Body of pancreas (tissue), 4 donors: ENCODE measurements at regions not wholly inside any gene's neighbourhood (a gene's known extent, or its start where the extent isn't known, plus 50 kb on each side); places are given as distances from the start of the nearest gene placed in this dataset.

Experiments used
- ATAC-seq: fragments of 150-250 bp; one replicate; pipeline ENCODE4 v1.9.1; 2016
- DNase-seq, 4 donors: peaks; one replicate each; pipeline ENCODE4 v3.0.0-alpha.2; 2019
- H3K27ac ChIP-seq, 4 donors: fragments of 200-600 bp; sonication (generic); 1 replicate in 3 of 4; 2 replicates in 1 of 4; pipeline versions ENCODE4 v1.5.1 to v1.6.1; 2016 to 2019; ENCODE audit warnings: mild to moderate bottlenecking in 1 of 4, mixed read lengths in 1 of 4, moderate library complexity in 1 of 4
- H3K27me3 ChIP-seq, 2 donors: fragments of 200-600 bp; sonication (generic); one replicate each; pipeline ENCODE4 v1.6.0; 2016; ENCODE audit warnings: mild to moderate bottlenecking in 1 of 2
- H3K36me3 ChIP-seq, 2 donors: fragments of 200-600 bp; sonication (generic); replicated peaks in 1 of 2; 2 replicates each; pipeline ENCODE4 v1.5.1; 2016; ENCODE audit warnings: low read depth in 2 of 2; ENCODE audit not compliant: insufficient read depth in 1 of 2
- H3K4me1 ChIP-seq: fragments of 200-600 bp; sonication (generic); one replicate; pipeline ENCODE4 v1.6.0; 2016
- H3K4me3 ChIP-seq, 2 donors: fragments of 200-600 bp; sonication (generic); 1 replicate in 1 of 2; 2 replicates in 1 of 2; pipeline ENCODE4 v1.5.1; 2016 to 2019
- H3K9me3 ChIP-seq, 3 donors: fragments of 200-600 bp; sonication (generic); 1 replicate in 2 of 3; 2 replicates in 1 of 3; pipeline ENCODE4 v1.5.1; 2016
- POLR2A ChIP-seq, 3 donors: fragments of 450-650 bp; IDR thresholded peaks; one replicate each; pipeline ENCODE4 v1.6.1; 2016; ENCODE audit warnings: antibody characterized with exemption in 3 of 3, mild to moderate bottlenecking in 2 of 3
- WGBS, 2 donors: methylation state at CpG; one replicate each; pipeline ENCODE4 v1.1.5; 2017; 5-methylcytosine and 5-hydroxymethylcytosine counted together
- intact Hi-C: fragments of 100-400 bp; cut with DNase I; formaldehyde crosslinking; loops from one replicate; pipeline ENCODE4 v1.15.1; 2023
- TF ChIP-seq, protein P1 (sequence below), 7 experiments: fragments of 450-650 bp in 4 of 7; fragments of 200-600 bp in 3 of 7; sonication (generic) in 3 of 7; IDR thresholded peaks; one replicate each; pipeline ENCODE4 v1.5.1; 2016 to 2019; ENCODE audit warnings: antibody characterized with exemption in 7 of 7

DNA sequence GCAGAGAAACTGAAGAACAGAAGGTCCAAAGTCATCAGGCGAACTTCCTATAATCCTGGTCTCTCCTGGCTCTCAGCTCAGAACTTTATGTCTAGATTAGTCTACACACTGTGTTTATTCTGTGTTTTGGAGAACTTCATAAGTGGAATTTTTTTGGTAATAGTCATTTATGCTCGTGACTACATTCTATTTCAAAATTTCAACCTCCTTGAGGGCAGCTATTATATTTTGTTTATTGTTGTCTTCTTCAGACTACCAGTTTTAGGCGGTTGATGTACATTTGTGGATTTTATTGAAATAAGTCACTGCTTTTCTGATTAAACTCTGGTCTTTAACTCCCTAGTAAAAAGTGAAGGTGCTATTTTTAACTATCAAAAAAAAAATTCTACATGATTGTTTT, 816.6 kb downstream of the SATB2 start:
- no peak overlapping the region for H3K4me3 ChIP-seq
- DNase-seq = no peak
- no peaks in the 10 kb centered on the region for H3K4me1 ChIP-seq
- H3K36me3 ChIP-seq = no peaks in the 10 kb centered on the region
- no peak for ATAC-seq
- H3K27ac ChIP-seq = no peak overlapping the region
- 50 to 51% methylated on average over 3 of the region's 3 CpGs for WGBS, 2 donors
- intact Hi-C loops = no loop called here
- no peaks in the 10 kb centered on the region for H3K27me3 ChIP-seq
- no peaks in the 10 kb centered on the region for H3K9me3 ChIP-seq
- TF ChIP-seq POLR2A (IDR thresholded peaks at IDR 0.05) = no peak
- TF ChIP-seq, protein P1, sequence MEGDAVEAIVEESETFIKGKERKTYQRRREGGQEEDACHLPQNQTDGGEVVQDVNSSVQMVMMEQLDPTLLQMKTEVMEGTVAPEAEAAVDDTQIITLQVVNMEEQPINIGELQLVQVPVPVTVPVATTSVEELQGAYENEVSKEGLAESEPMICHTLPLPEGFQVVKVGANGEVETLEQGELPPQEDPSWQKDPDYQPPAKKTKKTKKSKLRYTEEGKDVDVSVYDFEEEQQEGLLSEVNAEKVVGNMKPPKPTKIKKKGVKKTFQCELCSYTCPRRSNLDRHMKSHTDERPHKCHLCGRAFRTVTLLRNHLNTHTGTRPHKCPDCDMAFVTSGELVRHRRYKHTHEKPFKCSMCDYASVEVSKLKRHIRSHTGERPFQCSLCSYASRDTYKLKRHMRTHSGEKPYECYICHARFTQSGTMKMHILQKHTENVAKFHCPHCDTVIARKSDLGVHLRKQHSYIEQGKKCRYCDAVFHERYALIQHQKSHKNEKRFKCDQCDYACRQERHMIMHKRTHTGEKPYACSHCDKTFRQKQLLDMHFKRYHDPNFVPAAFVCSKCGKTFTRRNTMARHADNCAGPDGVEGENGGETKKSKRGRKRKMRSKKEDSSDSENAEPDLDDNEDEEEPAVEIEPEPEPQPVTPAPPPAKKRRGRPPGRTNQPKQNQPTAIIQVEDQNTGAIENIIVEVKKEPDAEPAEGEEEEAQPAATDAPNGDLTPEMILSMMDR (IDR thresholded peaks at IDR 0.05) = no peak

DNA sequence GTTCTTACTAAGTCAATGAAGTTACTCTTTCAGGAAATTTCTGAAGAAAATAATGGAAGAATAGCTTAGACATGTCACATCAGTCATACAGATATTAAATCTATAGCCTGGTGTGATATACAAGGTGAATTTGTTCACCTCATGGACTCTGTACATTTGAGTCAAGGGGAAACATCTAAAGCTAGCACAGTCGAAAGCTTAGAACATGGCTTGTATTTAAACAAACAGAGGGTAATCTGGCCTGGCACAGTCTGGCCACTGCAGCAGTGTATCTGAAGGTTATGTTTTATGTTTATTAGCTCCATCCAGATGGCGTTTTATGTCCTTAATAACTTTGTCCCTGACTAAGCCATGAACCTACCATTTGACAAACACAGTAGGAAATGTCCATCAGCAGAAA, 817.3 kb downstream of the SATB2 start:
- no peaks in the 10 kb centered on the region for H3K27me3 ChIP-seq
- intact Hi-C loops = no loop called here
- H3K4me1 ChIP-seq = no peaks in the 10 kb centered on the region
- DNase-seq = no peak
- H3K36me3 ChIP-seq = no peaks in the 10 kb centered on the region
- H3K27ac ChIP-seq = no peak overlapping the region
- WGBS, 2 donors = 40 to 46% methylated on average over 2 of the region's 2 CpGs
- ATAC-seq = no peak
- H3K4me3 ChIP-seq = no peak overlapping the region
- H3K9me3 ChIP-seq = no peaks in the 10 kb centered on the region
- no peak for TF ChIP-seq POLR2A (IDR thresholded peaks at IDR 0.05)
- TF ChIP-seq, protein P1 (IDR thresholded peaks at IDR 0.05) = no peak

DNA sequence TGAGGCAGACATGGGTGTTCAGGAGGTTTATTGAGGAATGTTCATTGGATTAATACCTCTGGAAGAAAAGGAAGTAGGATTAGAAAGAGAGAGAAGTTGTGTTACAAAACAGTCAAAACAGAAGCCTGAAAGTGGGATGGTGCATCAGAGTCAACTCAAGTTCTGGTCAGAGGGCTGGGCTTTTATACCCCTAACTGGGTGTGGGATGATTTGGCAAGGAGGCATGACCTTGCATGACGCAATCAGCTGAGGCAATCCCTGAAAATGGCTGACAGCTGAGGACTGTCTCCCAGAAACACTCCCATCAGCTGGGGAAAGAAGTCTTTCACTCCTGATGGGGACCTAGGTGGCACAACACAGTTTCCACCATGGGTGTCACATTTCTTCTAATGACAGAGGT, 818.2 kb downstream of the SATB2 start:
- intact Hi-C loops = no loop called here
- H3K4me3 ChIP-seq = no peak overlapping the region
- no peak for ATAC-seq
- H3K4me1 ChIP-seq = no peaks in the 10 kb centered on the region
- H3K36me3 ChIP-seq = no peaks in the 10 kb centered on the region
- 17 to 30% methylated on average over 1 of the region's 1 CpG for WGBS, 2 donors
- H3K27me3 ChIP-seq = no peaks in the 10 kb centered on the region
- DNase-seq = no peak
- TF ChIP-seq POLR2A (IDR thresholded peaks at IDR 0.05) = no peak
- TF ChIP-seq, protein P1 (IDR thresholded peaks at IDR 0.05) = no peak
- no peaks in the 10 kb centered on the region for H3K9me3 ChIP-seq
- no peak overlapping the region for H3K27ac ChIP-seq

DNA sequence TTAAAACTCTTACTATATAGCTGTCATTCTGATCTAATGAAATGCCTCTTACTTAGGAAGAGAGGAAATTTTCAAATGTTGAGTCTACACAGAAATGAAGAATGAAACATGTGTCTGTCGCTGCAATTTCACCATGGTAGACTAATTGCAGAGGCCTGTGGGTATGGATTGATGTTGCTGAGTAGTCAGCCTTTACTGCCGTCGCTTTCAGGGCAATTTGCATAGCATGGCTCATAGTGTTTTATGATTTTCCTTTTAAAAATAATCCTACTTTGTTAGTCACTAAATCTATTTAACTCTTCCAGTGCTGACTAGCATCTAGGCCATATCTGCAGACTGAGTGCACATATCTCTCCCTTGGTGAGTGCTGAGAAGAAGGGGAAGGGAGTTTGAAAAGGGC, 819.2 kb downstream of the SATB2 start:
- TF ChIP-seq, protein P1 (IDR thresholded peaks at IDR 0.05) = no peak
- TF ChIP-seq POLR2A (IDR thresholded peaks at IDR 0.05) = no peak
- Histone ChIP-seq H3K9me3 (no peaks in the 10 kb centered on the region), H3K36me3 (no peaks in the 10 kb centered on the region), H3K27ac (no peak overlapping the region), H3K27me3 (no peaks in the 10 kb centered on the region), H3K4me3 (no peak overlapping the region), H3K4me1 (no peaks in the 10 kb centered on the region)
- DNase-seq = no peak
- intact Hi-C loops = no loop called here
- no peak for ATAC-seq
- WGBS, 2 donors = 64 to 72% methylated on average over 3 of the region's 3 CpGs

DNA sequence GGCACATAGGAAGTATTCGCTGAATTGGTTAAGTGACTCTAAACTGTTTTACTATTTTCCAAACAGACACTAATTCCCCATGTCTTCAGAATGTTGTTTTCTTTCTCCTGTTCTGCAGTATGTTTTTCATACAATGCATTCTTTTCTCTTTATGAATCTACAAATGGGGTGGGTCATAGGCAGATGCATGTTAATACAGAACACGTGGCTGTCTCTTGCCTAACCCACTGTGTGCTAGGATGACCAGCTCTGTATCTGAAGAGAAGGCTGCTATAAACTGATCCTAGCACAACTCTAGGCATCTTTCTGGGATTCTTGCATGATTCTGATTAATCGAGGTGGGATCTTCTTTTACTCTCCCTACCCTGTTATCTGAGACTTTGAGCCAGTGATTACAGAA, 826.0 kb downstream of the PLCL1 start:
- no peak for ATAC-seq
- WGBS, 2 donors = 62 to 63% methylated on average over 3 of the region's 3 CpGs

More for the DNA sequence above, 826.0 kb downstream of the PLCL1 start:
- H3K9me3 ChIP-seq = no peaks in the 10 kb centered on the region
- intact Hi-C loops = no loop called here
- TF ChIP-seq, protein P1 (IDR thresholded peaks at IDR 0.05) = no peak
- TF ChIP-seq POLR2A (IDR thresholded peaks at IDR 0.05) = no peak
- H3K27me3 ChIP-seq = no peaks in the 10 kb centered on the region
- H3K36me3 ChIP-seq = no peaks in the 10 kb centered on the region
- H3K27ac ChIP-seq = no peak overlapping the region
- H3K4me3 ChIP-seq = no peak overlapping the region
- H3K4me1 ChIP-seq = no peaks in the 10 kb centered on the region
- no peak for DNase-seq
